Keratinocyte (primary cell): ENCODE measurements at regions not wholly inside any gene's neighbourhood (a gene's known extent, or its start where the extent isn't known, plus 50 kb on each side); places are given as distances from the start of the nearest gene placed in this dataset.

Source experiments
- DNase-seq: peaks from one replicate; pipeline ENCODE4 v3.0.0-alpha.2; 2011; ENCODE audit warnings: low read depth, missing footprints, low spot score
- FAIRE-seq: peaks from 2 replicates; lab custom pipeline; 2011; peaks lifted over from hg19 to GRCh38; lab: Jason Lieb, UNC
- H2AFZ ChIP-seq: 2 replicates; pipeline ENCODE4 v1.6.0; 2012; ENCODE audit warnings: low read length, control low read depth, inconsistent platforms; ENCODE audit not compliant: control insufficient read depth
- H3K27ac ChIP-seq: 2 replicates; pipeline ENCODE4 v1.5.1; 2011; ENCODE audit warnings: low read length; ENCODE audit not compliant: control insufficient read depth, insufficient read depth
- H3K27me3 ChIP-seq: 3 replicates; pipeline ENCODE4 v1.6.0; 2011; ENCODE audit warnings: low read length; ENCODE audit not compliant: control insufficient read depth, insufficient read depth; ENCODE audit errors: extremely low read depth
- H3K36me3 ChIP-seq, 2 experiments: 2 replicates in 1 of 2; 3 replicates in 1 of 2; pipeline ENCODE4 v1.5.1; 2011; ENCODE audit warnings: low read length in 2 of 2, mild to moderate bottlenecking in 1 of 2; ENCODE audit not compliant: control insufficient read depth in 2 of 2, insufficient read depth in 2 of 2; ENCODE audit errors: extremely low read depth in 1 of 2
- H3K4me1 ChIP-seq: 3 replicates; pipeline ENCODE4 v1.5.1; 2011; ENCODE audit warnings: low read length; ENCODE audit not compliant: control insufficient read depth, insufficient read depth; ENCODE audit errors: extremely low read depth
- H3K4me2 ChIP-seq: 3 replicates; pipeline ENCODE4 v1.6.0; 2011; ENCODE audit warnings: low read depth, low read length; ENCODE audit not compliant: control insufficient read depth, insufficient read depth; ENCODE audit errors: extremely low read depth
- H3K4me3 ChIP-seq, 3 experiments: fragments of 200-600 bp in 1 of 3; sonication (generic) in 1 of 3; 2 replicates in 2 of 3; 3 replicates in 1 of 3; pipeline ENCODE4 v1.5.1; 2011 to 2016; ENCODE audit warnings: low read length in 3 of 3, mild to moderate bottlenecking in 3 of 3, control low read depth in 2 of 3, inconsistent platforms in 1 of 3, low read depth in 1 of 3, mixed read lengths in 1 of 3, mixed run types in 1 of 3, moderate library complexity in 1 of 3; ENCODE audit not compliant: control insufficient read depth in 2 of 3, insufficient read depth in 2 of 3; ENCODE audit errors: extremely low read depth in 1 of 3
- H3K79me2 ChIP-seq: 2 replicates; pipeline ENCODE4 v1.6.0; 2012; ENCODE audit warnings: low read length; ENCODE audit not compliant: control insufficient read depth, insufficient read depth
- H3K9ac ChIP-seq: 3 replicates; pipeline ENCODE4 v1.6.0; 2011; ENCODE audit warnings: low read length; ENCODE audit not compliant: control insufficient read depth, insufficient read depth; ENCODE audit errors: extremely low read depth
- H3K9me1 ChIP-seq: 3 replicates; pipeline ENCODE4 v1.6.0; 2011; ENCODE audit warnings: low read length; ENCODE audit not compliant: control insufficient read depth, insufficient read depth; ENCODE audit errors: extremely low read depth
- H3K9me3 ChIP-seq: 2 replicates; pipeline ENCODE4 v1.5.1; 2012; ENCODE audit warnings: low read depth, low read length; ENCODE audit not compliant: control insufficient read depth
- H4K20me1 ChIP-seq: 3 replicates; pipeline ENCODE4 v1.6.0; 2011; ENCODE audit warnings: low read length; ENCODE audit not compliant: control insufficient read depth, insufficient read depth; ENCODE audit errors: extremely low read depth
- EZH2 ChIP-seq: IDR thresholded peaks from one replicate; pipeline ENCODE4 v1.6.1; 2012; ENCODE audit warnings: inconsistent platforms, mild to moderate bottlenecking, low read length, moderate library complexity
- dilution Hi-C: fragments of 300-500 bp; cut with MboI; formaldehyde crosslinking; loops from one replicate; pipeline ENCODE4 v1.7.0; 2020; ENCODE audit warnings: low sequenced_read_pairs; ENCODE audit not compliant: extremely low pct_ligation_motif_present
- TF ChIP-seq, protein P1 (sequence below), 3 experiments: IDR thresholded peaks in 1 of 3; conservative IDR thresholded peaks in 1 of 3; optimal IDR thresholded peaks in 1 of 3; 2 replicates in 2 of 3; 3 replicates in 1 of 3; pipeline versions ENCODE3 to v1.5.1; 2011; ENCODE audit warnings: low read length in 3 of 3, mild to moderate bottlenecking in 3 of 3, moderate library complexity in 2 of 3, control low read depth in 1 of 3, inconsistent platforms in 1 of 3; ENCODE audit not compliant: insufficient read depth in 2 of 3; ENCODE audit errors: extremely low read depth in 1 of 3

DNA sequence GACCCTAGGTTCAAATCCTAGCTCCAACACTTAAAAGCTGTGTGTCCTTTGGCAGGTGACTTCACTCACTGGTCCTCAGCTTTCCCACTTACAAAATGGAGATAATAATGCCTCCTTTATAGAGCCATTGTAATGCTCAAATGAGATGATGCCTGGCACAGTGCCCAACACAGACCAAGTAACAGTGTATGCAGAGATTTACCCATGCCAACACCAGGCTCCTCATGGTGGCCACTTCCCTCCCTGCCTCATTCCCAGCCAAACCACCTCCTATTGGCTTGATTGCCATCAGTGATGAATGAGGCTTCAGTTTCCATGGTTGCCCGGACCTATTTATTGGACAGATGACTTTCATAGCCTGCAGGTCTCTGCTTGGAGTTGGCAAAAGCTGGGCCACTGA is 469.4 kb downstream of the CDK5RAP2 start:
- H3K27me3 ChIP-seq: no peaks in the 10 kb centered on the region
- no peak overlapping the region for H2AFZ ChIP-seq
- no peak overlapping the region for H3K9ac ChIP-seq
- H3K36me3 ChIP-seq: no peaks in the 10 kb centered on the region
- no peaks in the 10 kb centered on the region for H4K20me1 ChIP-seq
- no peak overlapping the region for H3K4me2 ChIP-seq
- dilution Hi-C loops: no loop called here
- H3K9me1 ChIP-seq: no peaks in the 10 kb centered on the region
- H3K27ac ChIP-seq: no peak overlapping the region
- FAIRE-seq: no peak
- no peaks in the 10 kb centered on the region for H3K9me3 ChIP-seq
- no peaks in the 10 kb centered on the region for H3K4me1 ChIP-seq
- no peaks in the 10 kb centered on the region for H3K79me2 ChIP-seq
- DNase-seq: no peak
- TF ChIP-seq, protein P1, sequence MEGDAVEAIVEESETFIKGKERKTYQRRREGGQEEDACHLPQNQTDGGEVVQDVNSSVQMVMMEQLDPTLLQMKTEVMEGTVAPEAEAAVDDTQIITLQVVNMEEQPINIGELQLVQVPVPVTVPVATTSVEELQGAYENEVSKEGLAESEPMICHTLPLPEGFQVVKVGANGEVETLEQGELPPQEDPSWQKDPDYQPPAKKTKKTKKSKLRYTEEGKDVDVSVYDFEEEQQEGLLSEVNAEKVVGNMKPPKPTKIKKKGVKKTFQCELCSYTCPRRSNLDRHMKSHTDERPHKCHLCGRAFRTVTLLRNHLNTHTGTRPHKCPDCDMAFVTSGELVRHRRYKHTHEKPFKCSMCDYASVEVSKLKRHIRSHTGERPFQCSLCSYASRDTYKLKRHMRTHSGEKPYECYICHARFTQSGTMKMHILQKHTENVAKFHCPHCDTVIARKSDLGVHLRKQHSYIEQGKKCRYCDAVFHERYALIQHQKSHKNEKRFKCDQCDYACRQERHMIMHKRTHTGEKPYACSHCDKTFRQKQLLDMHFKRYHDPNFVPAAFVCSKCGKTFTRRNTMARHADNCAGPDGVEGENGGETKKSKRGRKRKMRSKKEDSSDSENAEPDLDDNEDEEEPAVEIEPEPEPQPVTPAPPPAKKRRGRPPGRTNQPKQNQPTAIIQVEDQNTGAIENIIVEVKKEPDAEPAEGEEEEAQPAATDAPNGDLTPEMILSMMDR (optimal IDR thresholded peaks at IDR 0.05 in 1 of 3, IDR thresholded peaks at IDR 0.05 in 1 of 3, conservative IDR thresholded peaks at IDR 0.05 in 1 of 3; ENCODE audit: extremely low read depth in 1 of 3, insufficient read depth in 2 of 3, low read length in 3 of 3): no peak
- no peak for TF ChIP-seq EZH2
- H3K4me3 ChIP-seq: no peak overlapping the region

DNA sequence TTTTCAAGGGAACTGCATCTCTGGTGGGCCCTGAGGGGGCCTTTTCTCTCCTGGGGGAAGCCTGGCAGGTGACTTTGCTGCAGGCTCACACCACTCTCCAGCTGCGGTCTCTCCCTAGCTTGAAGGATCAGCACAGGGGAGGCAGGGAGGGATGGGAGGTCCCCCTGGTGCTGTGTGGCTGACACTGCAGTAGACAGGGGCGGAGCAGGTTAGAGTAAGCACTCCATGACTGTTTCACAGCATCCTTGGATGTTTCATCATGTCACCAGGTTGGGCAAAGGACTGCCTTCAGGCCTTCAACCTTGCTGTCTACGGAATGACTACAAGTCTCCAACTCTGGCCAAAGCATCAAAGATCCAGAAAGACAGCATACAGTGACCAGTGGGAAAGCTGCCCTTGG is 470.7 kb downstream of the CDK5RAP2 start:
- Histone ChIP-seq H3K27me3 (no peaks in the 10 kb centered on the region), H3K9me1 (no peaks in the 10 kb centered on the region), H4K20me1 (no peaks in the 10 kb centered on the region), H3K9me3 (no peaks in the 10 kb centered on the region), H3K9ac (no peak overlapping the region), H3K36me3 (no peaks in the 10 kb centered on the region), H3K4me3 (no peak overlapping the region), H3K79me2 (no peaks in the 10 kb centered on the region), H3K4me2 (no peak overlapping the region), H3K27ac (no peak overlapping the region), H2AFZ (no peak overlapping the region), H3K4me1 (no peaks in the 10 kb centered on the region)
- TF ChIP-seq, protein P1 (optimal IDR thresholded peaks at IDR 0.05 in 1 of 3, IDR thresholded peaks at IDR 0.05 in 1 of 3, conservative IDR thresholded peaks at IDR 0.05 in 1 of 3; ENCODE audit: extremely low read depth in 1 of 3, insufficient read depth in 2 of 3, low read length in 3 of 3): peak in 2 of 3 experiments; percentile 17 to 46
- TF ChIP-seq EZH2: no peak
- dilution Hi-C loops: no loop called here
- FAIRE-seq: no peak
- DNase-seq: no peak
